CD4-positive, alpha-beta memory T cell (primary cell): ENCODE measurements at regions not wholly inside any gene's neighbourhood (a gene's known extent, or its start where the extent isn't known, plus 50 kb on each side); places are given as distances from the start of the nearest gene placed in this dataset. TPM values are rescaled to one million over a fixed set of nuclear protein-coding genes. Genes with fewer than 3 reads are reported as not detected.

Experiments
- CTCF ChIA-PET: fragments of 350-600 bp; sonication (Branson Sonifier 250); formaldehyde crosslinking; loops from one replicate; lab custom pipeline; 2021; ENCODE audit warnings: inconsistent platforms; ENCODE audit not compliant: partially characterized antibody; lab: Charles Lee
- POLR2A ChIA-PET: fragments of 350-600 bp; sonication (Branson Sonifier 250); formaldehyde crosslinking; loops from one replicate; lab custom pipeline; 2021; ENCODE audit not compliant: partially characterized antibody; lab: Charles Lee
- DNase-seq, 5 donors: peaks; one replicate each; pipeline versions ENCODE4 v3.0.0 to v3.0.0-alpha.2; 2020 to 2022; ENCODE audit warnings: mixed read lengths in 1 of 5
- H3K27ac ChIP-seq: one replicate; pipeline ENCODE4 v1.7.0; 2013; ENCODE audit warnings: low read depth, low read length
- H3K27me3 ChIP-seq: 2 replicates; pipeline ENCODE4 v1.7.0; 2013; ENCODE audit warnings: mild to moderate bottlenecking, low read length, moderate library complexity; ENCODE audit not compliant: insufficient read depth
- H3K36me3 ChIP-seq: 2 replicates; pipeline ENCODE4 v1.7.0; 2013; ENCODE audit warnings: mild to moderate bottlenecking, low read length, moderate library complexity; ENCODE audit not compliant: insufficient read depth
- H3K4me1 ChIP-seq: 2 replicates; pipeline ENCODE4 v1.7.0; 2013; ENCODE audit warnings: mild to moderate bottlenecking, low read length, moderate library complexity; ENCODE audit not compliant: insufficient read depth
- H3K4me3 ChIP-seq, 2 donors: one replicate each; pipeline ENCODE4 v1.7.0; 2013; ENCODE audit warnings: low read length in 2 of 2, mild to moderate bottlenecking in 1 of 2
- H3K9me3 ChIP-seq, 2 donors: one replicate each; pipeline ENCODE4 v1.7.0; 2013; ENCODE audit warnings: low read length in 2 of 2, control low read depth in 1 of 2; ENCODE audit not compliant: control insufficient read depth in 1 of 2
- H3K27ac Mint-ChIP-seq, 7 donors: one replicate each; pipeline ENCODE4 v1.8.0; 2020 to 2021; ENCODE audit warnings: mixed read lengths in 7 of 7, mild to moderate bottlenecking in 6 of 7, inconsistent platforms in 3 of 7, moderate library complexity in 3 of 7
- H3K27me3 Mint-ChIP-seq, 2 donors: one replicate each; pipeline ENCODE4 v1.8.0; 2020 to 2021; ENCODE audit warnings: mixed read lengths in 2 of 2
- H3K36me3 Mint-ChIP-seq, 2 donors: one replicate each; pipeline ENCODE4 v1.8.0; 2020 to 2021; ENCODE audit warnings: mixed read lengths in 2 of 2, inconsistent platforms in 1 of 2, mild to moderate bottlenecking in 1 of 2
- H3K4me1 Mint-ChIP-seq, 4 donors: one replicate each; pipeline ENCODE4 v1.8.0; 2020 to 2021; ENCODE audit warnings: mixed read lengths in 4 of 4, mild to moderate bottlenecking in 1 of 4
- H3K4me3 Mint-ChIP-seq, 8 donors: one replicate each; pipeline ENCODE4 v1.8.0; 2020 to 2021; ENCODE audit warnings: mixed read lengths in 8 of 8, mild to moderate bottlenecking in 7 of 8, moderate library complexity in 6 of 8, inconsistent platforms in 3 of 8
- H3K9me3 Mint-ChIP-seq, 8 donors: one replicate each; pipeline ENCODE4 v1.8.0; 2020 to 2021; ENCODE audit warnings: mixed read lengths in 8 of 8, mild to moderate bottlenecking in 5 of 8, inconsistent platforms in 3 of 8, moderate library complexity in 1 of 8
- intact Hi-C: fragments of 100-400 bp; cut with micrococcal nuclease; formaldehyde crosslinking; loops from one replicate; pipeline ENCODE4 v1.15.1; 2023
- microRNA-seq: library from miRNA; unstranded; fragments of <30 nt; microRNA quantifications from one replicate; pipeline ENCODE4 v1.2.0, GENCODE V29; 2021; ENCODE audit warnings: borderline replicate concordance, borderline number of aligned reads, borderline microRNAs expressed, mixed read lengths

GRCh38 chr11:130815097-130815802 is 101.0 kb downstream of the SNX19 start:
- Histone ChIP-seq H3K36me3 (no peaks in the 10 kb centered on the region), H3K9me3 (no peaks in the 10 kb centered on the region), H3K4me1 (no peaks in the 10 kb centered on the region), H3K4me3 (no peak overlapping the region), H3K27me3 (no peaks in the 10 kb centered on the region), H3K27ac (no peak overlapping the region)
- POLR2A ChIA-PET, result no interaction called here
- CTCF ChIA-PET, result no interaction called here
- Mint-ChIP-seq H3K4me3 (no peak overlapping the region), H3K27ac (no peak overlapping the region), H3K9me3 (no peaks in the 10 kb centered on the region), H3K27me3 (peaks cover 8% of the 10 kb centered on the region in 2 donors), H3K36me3 (no peaks in the 10 kb centered on the region), H3K4me1 (no peaks in the 10 kb centered on the region)
- no peak for DNase-seq
- intact Hi-C loops, result no loop called here

- H3K27ac Mint-ChIP-seq, result no peak overlapping the region
- no peak overlapping the region for H3K4me3 Mint-ChIP-seq
- no peaks in the 10 kb centered on the region for H3K4me1 Mint-ChIP-seq
- no peak overlapping the region for H3K4me3 ChIP-seq
- H3K4me1 ChIP-seq, result no peaks in the 10 kb centered on the region
- no peaks in the 10 kb centered on the region for H3K27me3 ChIP-seq
- H3K27me3 Mint-ChIP-seq, result peaks cover 6 to 8% of the 10 kb centered on the region in 2 donors
- H3K36me3 ChIP-seq, result no peaks in the 10 kb centered on the region
- H3K27ac ChIP-seq, result no peak overlapping the region
- ChIA-PET CTCF (no interaction called here), POLR2A (no interaction called here)
- no peak for DNase-seq
- no peaks in the 10 kb centered on the region for H3K9me3 ChIP-seq
- H3K9me3 Mint-ChIP-seq, result no peaks in the 10 kb centered on the region
- intact Hi-C loops, result no loop called here
- H3K36me3 Mint-ChIP-seq, result no peaks in the 10 kb centered on the region
Measured at GRCh38 chr11:130815956-130816355, 100.3 kb downstream of the SNX19 start.

GRCh38 chr11:130816546-130817329 is 99.5 kb downstream of the SNX19 start:
- Histone ChIP-seq H3K4me3 (no peak overlapping the region), H3K27ac (no peak overlapping the region), H3K4me1 (no peaks in the 10 kb centered on the region), H3K27me3 (no peaks in the 10 kb centered on the region), H3K36me3 (no peaks in the 10 kb centered on the region), H3K9me3 (no peaks in the 10 kb centered on the region)
- no peak overlapping the region for H3K4me3 Mint-ChIP-seq
- no peaks in the 10 kb centered on the region for H3K4me1 Mint-ChIP-seq
- ChIA-PET CTCF (no interaction called here), POLR2A (no interaction called here)
- no peaks in the 10 kb centered on the region for H3K36me3 Mint-ChIP-seq
- intact Hi-C loops, result no loop called here
- peaks cover 6 to 8% of the 10 kb centered on the region in 2 donors for H3K27me3 Mint-ChIP-seq
- H3K9me3 Mint-ChIP-seq, result no peaks in the 10 kb centered on the region
- H3K27ac Mint-ChIP-seq, result no peak overlapping the region
- no peak for DNase-seq

- POLR2A ChIA-PET, result no interaction called here
- peak overlapping the region in 1 of 7 donors; percentile 21 for H3K27ac Mint-ChIP-seq
- no peaks in the 10 kb centered on the region for H3K36me3 Mint-ChIP-seq
- CTCF ChIA-PET, result no interaction called here
- H3K4me3 Mint-ChIP-seq, result no peak overlapping the region
- H3K27ac ChIP-seq, result no peak overlapping the region
- no peaks in the 10 kb centered on the region for H3K27me3 ChIP-seq
- no peaks in the 10 kb centered on the region for H3K4me1 Mint-ChIP-seq
- no peaks in the 10 kb centered on the region for H3K36me3 ChIP-seq
- peaks cover 5 to 8% of the 10 kb centered on the region in 2 donors for H3K27me3 Mint-ChIP-seq
- no peak for DNase-seq
- no peaks in the 10 kb centered on the region for H3K9me3 ChIP-seq
- H3K9me3 Mint-ChIP-seq, result no peaks in the 10 kb centered on the region
- intact Hi-C loops, result no loop called here
- H3K4me3 ChIP-seq, result no peak overlapping the region
- H3K4me1 ChIP-seq, result no peaks in the 10 kb centered on the region
Measured at GRCh38 chr11:130817330-130817944, 98.8 kb downstream of the SNX19 start.

GRCh38 chr11:130819625-130820024 is 96.7 kb downstream of the SNX19 start:
- Histone ChIP-seq H3K27me3 (no peaks in the 10 kb centered on the region), H3K9me3 (no peaks in the 10 kb centered on the region), H3K4me1 (no peaks in the 10 kb centered on the region), H3K27ac (no peak overlapping the region), H3K4me3 (no peak overlapping the region), H3K36me3 (no peaks in the 10 kb centered on the region)
- Mint-ChIP-seq H3K4me3 (no peak overlapping the region), H3K36me3 (no peaks in the 10 kb centered on the region), H3K27me3 (peaks cover 3 to 8% of the 10 kb centered on the region in 2 donors), H3K9me3 (no peaks in the 10 kb centered on the region), H3K4me1 (no peaks in the 10 kb centered on the region), H3K27ac (no peak overlapping the region)
- ChIA-PET POLR2A (no interaction called here), CTCF (no interaction called here)
- no peak for DNase-seq
- intact Hi-C loops, result no loop called here

Small RNA genes in the stretch of these regions (microRNA-seq; reads per million reads assigned to microRNA genes)
- not detected for gene MIR8052
